ENCODE measurements at regions not wholly inside any gene's neighbourhood (a gene's known extent, or its start where the extent isn't known, plus 50 kb on each side); places are given as distances from the start of the nearest gene placed in this dataset.

GRCh38 chr7:26043801-26044200 lies 108.2 kb upstream of the NFE2L3 start:
- no peak for TF ChIP-seq CTCF (IDR thresholded peaks at IDR 0.05; ENCODE audit: low read depth, low read length)
- no peak for TF ChIP-seq EZH2phosphoT487 (IDR thresholded peaks at IDR 0.05; ENCODE audit: low read depth)

Data from OCI-LY3 (cell line).